GM19455 (cell line): ENCODE measurements at regions not wholly inside any gene's neighbourhood (a gene's known extent, or its start where the extent isn't known, plus 50 kb on each side); places are given as distances from the start of the nearest gene placed in this dataset.
"Not testable (repeated sequence)": the region's sequence is repeated elsewhere in the genome, so short reads cannot be mapped to it uniquely, and the experiment has no call there.

ENCODE experiments used
- ATAC-seq: cut with Tn5 transposase; IDR thresholded peaks from one replicate; pipeline ENCODE4 v1.9.1; 2021; ENCODE audit not compliant: unreplicated experiment

- no peak for ATAC-seq
Measured at GRCh38 chr5:15344954-15345353, 155.0 kb upstream of the FBXL7 start.

GRCh38 chr5:15338546-15338945 lies 161.4 kb upstream of the FBXL7 start:
- ATAC-seq = no peak

DNA sequence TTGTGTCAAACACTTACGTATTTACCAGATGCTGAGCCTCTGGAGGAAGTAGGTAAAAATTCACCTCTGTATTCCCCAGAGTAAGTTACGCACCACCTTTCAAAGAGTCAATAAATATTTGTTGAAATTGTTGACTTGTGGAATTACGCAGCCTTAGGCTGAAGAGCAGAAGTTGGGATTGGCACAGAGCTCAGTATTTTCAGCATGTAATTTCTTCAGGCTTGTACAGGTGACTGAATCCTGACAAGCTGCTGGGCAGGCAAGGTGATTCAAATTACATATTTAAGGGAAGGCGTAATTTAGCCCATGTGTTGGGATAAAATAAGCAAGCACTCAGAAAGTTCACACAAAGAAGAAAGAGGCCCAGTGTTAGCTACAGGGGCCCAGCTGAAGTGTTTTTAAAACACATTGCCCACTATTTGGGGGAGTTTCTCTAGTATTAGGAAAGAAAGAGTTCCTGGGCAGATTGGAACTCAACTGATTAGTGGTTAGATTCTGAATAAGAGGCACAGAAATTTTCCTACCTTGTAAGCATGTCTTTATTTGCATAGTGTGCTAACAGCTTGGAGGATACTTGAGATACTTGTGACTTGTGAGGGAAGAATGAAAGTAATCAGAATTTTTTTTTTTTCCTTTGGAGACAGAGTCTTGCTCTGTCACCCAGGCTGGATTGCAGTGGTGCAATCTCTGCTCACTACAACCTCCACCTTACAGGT lies 165.3 kb upstream of the FBXL7 start:
- ATAC-seq = no peak

- ATAC-seq = no peak
Measured at GRCh38 chr5:15333091-15333490, 166.9 kb upstream of the FBXL7 start.

GRCh38 chr5:15326932-15327331 lies 173.0 kb upstream of the FBXL7 start:
- no peak for ATAC-seq

DNA sequence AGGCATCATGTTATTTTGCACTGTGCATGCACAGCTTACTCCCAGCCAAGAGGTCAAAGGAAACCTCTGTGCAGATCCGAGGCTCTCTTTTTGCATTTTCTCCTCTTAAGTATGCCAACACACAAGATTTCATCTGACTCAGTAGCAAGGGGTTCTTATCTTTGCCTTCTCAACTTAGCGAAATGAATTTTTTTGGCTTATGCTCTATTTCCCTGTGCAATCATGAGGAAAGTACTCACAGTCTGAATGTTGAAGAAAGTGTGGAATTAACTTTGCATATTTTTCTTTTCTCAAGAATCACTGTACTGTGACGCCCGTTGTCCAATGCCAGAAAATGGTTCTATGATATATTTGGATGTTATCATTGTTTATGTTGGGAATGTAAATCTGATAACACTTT lies 173.5 kb upstream of the FBXL7 start:
- no peak for ATAC-seq

GRCh38 chr5:15322421-15322820 lies 177.6 kb upstream of the FBXL7 start:
- no peak for ATAC-seq

- no peak for ATAC-seq
Measured at GRCh38 chr5:15321776-15322175, 178.2 kb upstream of the FBXL7 start.

GRCh38 chr5:15320871-15321270 lies 179.1 kb upstream of the FBXL7 start:
- ATAC-seq = no peak

DNA sequence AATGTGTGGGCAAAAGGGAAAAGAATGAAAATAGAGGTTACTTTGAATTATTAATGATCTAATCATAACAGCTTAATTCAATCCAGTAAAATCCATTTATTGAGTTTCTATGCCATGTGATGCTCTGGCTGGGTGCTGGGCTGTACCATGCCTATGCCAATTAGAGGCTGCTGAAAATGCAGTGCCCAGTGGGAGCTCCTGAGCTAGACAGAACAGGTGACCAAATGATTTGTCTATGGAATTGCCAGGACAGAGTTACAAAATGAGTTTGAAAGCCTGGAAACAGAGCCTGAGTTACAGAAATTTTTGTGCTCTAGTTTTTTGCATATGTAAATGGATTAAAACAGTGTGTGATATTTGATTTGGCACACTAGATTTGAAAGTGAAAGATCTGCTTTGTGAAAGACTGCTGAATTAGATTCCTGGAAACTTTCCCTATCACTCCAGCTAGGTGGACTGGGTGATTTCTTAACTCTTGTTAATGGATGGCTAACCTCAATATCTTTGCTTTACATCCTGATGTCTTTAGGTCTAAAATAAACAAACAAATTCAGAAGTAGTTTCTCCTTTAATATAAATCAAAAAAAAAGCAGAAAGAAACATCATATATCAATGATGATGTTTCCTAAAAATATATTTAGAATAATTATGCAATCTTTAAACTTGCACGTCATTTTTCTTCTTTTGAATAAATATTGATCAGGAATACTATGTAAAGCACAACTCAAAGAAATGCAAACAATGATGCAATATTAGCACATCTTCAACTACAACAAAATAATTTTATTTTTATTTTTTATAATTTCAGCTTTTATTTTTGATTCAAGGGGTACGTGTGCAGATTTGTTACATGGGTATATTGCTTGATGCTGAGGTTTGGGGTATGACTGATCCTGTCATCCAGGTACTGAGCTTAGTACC lies 194.8 kb upstream of the FBXL7 start:
- no peak for ATAC-seq

- ATAC-seq = no peak
Measured at GRCh38 chr5:15304066-15304731, 195.8 kb upstream of the FBXL7 start.

DNA sequence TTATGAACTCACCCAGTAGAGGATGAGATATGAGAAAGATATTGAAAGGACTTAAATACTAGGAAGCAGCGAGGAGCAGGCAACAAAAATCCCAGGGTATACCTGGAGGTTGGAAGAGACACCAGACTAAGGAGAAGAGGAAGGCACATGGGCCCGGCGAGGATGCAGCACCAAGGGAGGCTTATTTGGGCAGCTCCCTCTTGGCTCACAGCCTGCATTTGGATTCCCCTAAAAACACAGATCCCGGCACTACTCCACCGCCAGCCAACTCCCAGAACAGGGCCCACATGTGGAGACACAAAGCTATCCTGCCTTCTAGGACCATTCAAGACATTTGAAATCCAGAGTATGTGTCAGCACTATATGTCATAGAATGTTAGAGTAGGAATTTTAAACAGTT lies 199.8 kb upstream of the FBXL7 start:
- ATAC-seq = no peak

DNA sequence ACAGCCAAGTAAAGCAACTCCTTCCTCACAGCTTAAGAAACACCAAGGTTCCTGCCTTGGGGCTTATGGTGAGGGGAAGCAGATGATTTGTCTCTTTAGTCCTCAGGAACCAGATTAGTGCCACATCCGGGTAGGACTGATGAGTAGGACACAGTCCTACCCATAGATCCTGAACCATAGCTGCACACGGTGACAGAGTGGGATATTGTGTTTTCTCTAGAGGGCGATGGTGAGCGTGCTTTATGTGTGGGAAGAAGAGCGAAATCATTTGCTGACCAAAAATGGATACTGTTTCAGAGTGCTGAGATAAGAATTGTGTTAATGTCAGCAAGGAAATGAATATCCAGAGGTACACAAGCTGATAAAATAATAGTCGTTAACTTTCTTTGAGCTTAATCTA lies 209.0 kb upstream of the FBXL7 start:
- ATAC-seq = no peak

GRCh38 chr5:15286650-15287049 lies 213.3 kb upstream of the FBXL7 start:
- no peak for ATAC-seq

- no peak for ATAC-seq
Measured at GRCh38 chr5:15285901-15286583, 213.9 kb upstream of the FBXL7 start.

DNA sequence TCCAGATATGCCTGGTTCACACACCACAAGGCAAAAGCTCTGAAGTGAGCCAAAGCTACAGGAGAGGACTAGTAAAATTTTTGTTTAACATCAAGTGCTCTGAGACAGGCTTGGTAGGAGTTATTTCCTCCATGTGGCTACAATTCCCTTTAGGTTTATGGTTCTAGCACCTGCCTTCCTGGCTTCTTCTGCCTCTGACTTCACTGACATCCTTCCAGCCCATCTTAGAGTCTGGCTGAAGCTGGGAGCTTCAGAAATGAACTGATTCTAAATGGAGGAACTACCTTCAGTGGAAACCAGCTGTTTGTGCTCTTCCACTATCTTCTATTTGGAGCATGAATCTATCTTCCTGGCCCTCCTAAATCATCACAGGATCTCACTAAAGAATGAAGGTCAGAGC lies 215.3 kb upstream of the FBXL7 start:
- ATAC-seq = no peak

- no peak for ATAC-seq
Measured at GRCh38 chr5:15283076-15283475, 216.9 kb upstream of the FBXL7 start.

DNA sequence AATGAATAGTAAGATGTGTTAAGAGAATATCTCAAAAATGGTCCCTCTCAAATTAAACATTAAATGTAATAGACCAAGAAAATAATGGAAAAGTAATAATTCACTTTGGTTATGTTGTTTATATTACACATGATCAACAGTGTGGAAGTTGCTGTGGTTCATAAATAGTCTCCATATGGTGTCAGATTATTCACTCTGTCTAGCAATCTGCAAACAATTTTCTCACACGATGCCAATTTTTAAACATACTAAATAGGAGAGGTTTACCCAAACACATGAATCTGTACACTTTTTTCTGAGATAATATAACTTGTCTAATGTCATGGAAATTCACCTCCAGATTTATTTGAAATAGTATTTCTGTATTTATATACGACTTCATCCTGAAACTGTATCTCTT lies 217.4 kb upstream of the FBXL7 start:
- no peak for ATAC-seq

DNA sequence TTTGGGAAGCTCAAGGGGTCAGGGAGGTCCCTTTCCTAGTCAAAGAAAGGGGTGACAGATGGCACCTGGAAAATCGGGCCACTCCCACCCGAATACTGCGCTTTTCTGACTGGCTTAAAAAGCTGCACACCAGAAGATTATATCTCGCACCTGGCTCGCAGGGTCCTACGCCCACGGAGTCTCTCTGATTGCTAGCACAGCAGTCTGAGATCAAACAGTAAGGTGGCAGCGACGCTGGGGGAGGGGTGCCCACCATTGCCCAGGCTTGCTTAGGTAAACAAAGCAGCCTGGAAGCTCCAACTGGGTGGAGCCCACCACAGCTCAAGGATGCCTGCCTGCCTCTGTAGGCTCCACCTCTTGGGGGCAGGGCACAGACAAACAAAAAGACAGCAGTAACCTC lies 228.4 kb upstream of the FBXL7 start:
- not testable (repeated sequence) for ATAC-seq

- ATAC-seq = no peak
Measured at GRCh38 chr5:15267966-15268365, 232.0 kb upstream of the FBXL7 start.

DNA sequence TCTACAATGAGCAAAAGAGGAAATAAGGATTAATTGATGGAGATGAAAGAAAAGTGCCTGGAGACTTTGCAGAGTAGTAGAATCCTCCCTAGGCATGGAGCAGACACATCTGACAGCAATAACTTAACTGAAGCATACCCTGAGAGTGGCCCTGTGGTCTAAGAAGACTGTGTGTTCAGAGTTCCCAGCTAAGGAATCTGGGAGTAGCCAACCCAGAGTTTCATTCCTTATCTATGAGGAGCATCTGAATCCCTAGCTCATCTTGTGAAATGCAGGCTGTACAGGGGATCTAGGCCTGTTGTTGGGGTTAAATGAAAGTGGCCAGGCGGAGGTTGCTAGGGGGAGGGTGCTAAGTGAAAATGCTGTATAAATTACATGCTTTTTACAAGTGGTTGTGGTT lies 233.1 kb upstream of the FBXL7 start:
- no peak for ATAC-seq
